Spleen (tissue), 7 donors: ENCODE measurements at regions not wholly inside any gene's neighbourhood (a gene's known extent, or its start where the extent isn't known, plus 50 kb on each side); places are given as distances from the start of the nearest gene placed in this dataset.

Experiments
- POLR2AphosphoS5 ChIP-seq, 3 donors: sonication (generic); formaldehyde crosslinking; IDR thresholded peaks; one replicate each; pipeline ENCODE4 v1.5.1; 2017; ENCODE audit warnings: antibody characterized with exemption in 3 of 3
- TF ChIP-seq, protein P1 (sequence below), 11 experiments: fragments of 200-600 bp in 7 of 11; fragments of 450-650 bp in 4 of 11; sonication (generic) in 4 of 11; IDR thresholded peaks in 8 of 11; conservative IDR thresholded peaks in 3 of 11; 1 replicate in 7 of 11; 2 replicates in 4 of 11; pipeline versions ENCODE4 v1.4.0 to v1.8.0; 2016 to 2021; ENCODE audit warnings: antibody characterized with exemption in 11 of 11, inconsistent platforms in 4 of 11, mild to moderate bottlenecking in 1 of 11
- donor health status: DM: no; HTN: no; CAD: no; lungs with moderate emphysema.
- donor health status: DM: no; HTN: no; CAD: no.
- donor health status: DM: no; HTN: no; CAD: no.

DNA sequence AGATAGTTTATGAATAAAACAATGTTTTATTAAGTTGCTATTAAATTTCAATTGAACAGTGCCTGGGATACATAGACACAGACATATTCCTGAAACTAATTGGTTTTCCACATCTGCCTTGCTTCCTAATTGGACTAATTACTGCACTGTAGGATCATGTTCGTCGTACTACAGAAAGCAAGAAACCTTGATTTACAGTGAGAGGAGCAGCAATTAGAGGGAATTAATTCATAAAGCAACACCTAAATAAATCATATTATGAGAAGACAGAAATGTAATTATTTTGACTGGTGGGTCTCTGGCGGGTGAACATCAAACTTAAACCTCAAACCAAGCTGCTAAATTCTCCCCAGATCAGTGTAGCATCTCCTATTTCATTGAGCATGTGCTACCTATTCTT, 124.6 kb upstream of the CAMK1G start:
- TF ChIP-seq, protein P1, sequence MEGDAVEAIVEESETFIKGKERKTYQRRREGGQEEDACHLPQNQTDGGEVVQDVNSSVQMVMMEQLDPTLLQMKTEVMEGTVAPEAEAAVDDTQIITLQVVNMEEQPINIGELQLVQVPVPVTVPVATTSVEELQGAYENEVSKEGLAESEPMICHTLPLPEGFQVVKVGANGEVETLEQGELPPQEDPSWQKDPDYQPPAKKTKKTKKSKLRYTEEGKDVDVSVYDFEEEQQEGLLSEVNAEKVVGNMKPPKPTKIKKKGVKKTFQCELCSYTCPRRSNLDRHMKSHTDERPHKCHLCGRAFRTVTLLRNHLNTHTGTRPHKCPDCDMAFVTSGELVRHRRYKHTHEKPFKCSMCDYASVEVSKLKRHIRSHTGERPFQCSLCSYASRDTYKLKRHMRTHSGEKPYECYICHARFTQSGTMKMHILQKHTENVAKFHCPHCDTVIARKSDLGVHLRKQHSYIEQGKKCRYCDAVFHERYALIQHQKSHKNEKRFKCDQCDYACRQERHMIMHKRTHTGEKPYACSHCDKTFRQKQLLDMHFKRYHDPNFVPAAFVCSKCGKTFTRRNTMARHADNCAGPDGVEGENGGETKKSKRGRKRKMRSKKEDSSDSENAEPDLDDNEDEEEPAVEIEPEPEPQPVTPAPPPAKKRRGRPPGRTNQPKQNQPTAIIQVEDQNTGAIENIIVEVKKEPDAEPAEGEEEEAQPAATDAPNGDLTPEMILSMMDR (IDR thresholded peaks at IDR 0.05 in 8 of 11, conservative IDR thresholded peaks at IDR 0.05 in 3 of 11), result no peak
- TF ChIP-seq POLR2AphosphoS5 (IDR thresholded peaks at IDR 0.05), result no peak
